ENCODE measurements at regions not wholly inside any gene's neighbourhood (a gene's known extent, or its start where the extent isn't known, plus 50 kb on each side); places are given as distances from the start of the nearest gene placed in this dataset.

DNA sequence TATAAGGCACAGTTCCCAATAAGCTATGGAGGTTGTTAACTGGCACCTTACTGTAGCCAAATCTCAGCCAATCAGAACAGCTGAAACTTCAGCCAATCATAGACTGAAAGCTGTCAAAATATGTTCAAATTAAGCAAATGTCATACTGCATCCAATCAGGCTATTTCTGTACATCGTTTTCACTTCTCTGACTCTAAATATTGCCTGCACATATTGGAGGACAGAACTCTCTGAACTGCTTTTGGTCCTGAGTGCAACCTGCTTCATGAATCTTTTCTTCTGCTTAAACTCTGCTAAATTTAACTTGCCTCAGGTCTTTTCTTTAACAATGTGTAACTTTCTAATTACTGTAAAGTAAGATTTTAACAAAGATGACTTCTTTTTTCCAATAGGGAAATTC is 1198.9 kb upstream of the PCDH7 start:
- no peak for DNase-seq

- no peak for DNase-seq
Observed at GRCh38 chr4:29536745-29537144, 1183.4 kb upstream of the PCDH7 start.

- no peak for DNase-seq
Observed at GRCh38 chr4:29538889-29539646, 1181.1 kb upstream of the PCDH7 start.

- no peak for DNase-seq
Observed at GRCh38 chr4:29540439-29541102, 1179.6 kb upstream of the PCDH7 start.

DNA sequence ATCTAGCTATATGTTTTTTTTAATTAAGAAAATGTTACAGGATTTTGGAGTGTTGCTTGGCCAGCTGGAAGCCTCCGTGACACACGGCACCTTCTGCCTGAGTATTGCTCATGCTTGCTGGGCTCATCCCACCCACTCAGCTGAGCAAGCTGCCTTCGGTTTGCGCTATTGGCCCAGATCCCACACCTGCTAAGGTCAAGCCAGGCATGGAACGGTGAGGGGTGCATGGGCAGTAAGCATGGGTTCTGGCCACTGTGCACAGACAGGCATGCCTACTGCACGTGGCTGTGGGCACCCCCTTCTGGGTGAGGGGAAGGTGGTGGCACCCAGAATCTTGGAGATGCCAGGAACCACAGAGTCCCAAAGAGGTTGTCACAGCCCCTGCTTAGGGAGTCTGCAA is 1178.4 kb upstream of the PCDH7 start:
- no peak for DNase-seq

- no peak for DNase-seq
Observed at GRCh38 chr4:29549342-29549741, 1170.8 kb upstream of the PCDH7 start.

DNA sequence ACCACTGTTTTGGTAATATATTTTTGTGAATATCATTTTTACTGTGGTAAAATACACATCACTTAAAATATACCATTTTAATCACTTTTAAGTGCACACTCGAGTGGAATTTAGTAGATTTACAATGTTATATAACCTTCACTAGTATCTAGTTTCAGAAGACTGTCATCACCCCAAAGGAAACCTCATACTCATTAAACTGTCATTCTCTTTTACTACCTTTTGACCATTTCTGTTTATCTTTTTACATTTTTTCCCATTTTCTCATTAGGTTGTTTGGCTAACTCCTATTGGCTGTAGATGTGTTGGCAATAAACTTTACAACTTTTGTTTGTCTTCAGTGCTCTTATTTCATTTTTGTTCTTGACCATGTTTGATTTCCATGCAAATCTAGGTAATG is 1168.3 kb upstream of the PCDH7 start:
- DNase-seq = no peak

- DNase-seq = no peak
Observed at GRCh38 chr4:29553846-29554245, 1166.3 kb upstream of the PCDH7 start.

DNA sequence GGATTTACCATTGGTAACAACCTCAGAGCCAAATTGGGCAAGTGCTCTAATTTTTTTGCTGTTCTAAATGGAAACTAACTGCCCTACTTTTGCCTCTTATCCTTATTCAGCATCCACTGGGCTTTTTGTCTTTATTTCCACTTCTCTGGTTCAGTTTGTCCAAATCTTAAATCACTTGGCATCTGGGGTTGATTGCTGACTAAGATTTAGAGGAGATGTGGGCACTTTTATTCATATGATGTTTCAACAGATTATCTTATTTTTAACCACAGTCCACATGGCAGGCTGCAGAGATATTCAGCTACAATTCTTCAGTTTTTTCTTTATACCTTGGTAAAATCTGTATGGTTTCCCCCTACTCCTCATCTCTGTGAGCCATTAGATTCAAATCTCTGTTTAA is 1161.4 kb upstream of the PCDH7 start:
- no peak for DNase-seq

DNA sequence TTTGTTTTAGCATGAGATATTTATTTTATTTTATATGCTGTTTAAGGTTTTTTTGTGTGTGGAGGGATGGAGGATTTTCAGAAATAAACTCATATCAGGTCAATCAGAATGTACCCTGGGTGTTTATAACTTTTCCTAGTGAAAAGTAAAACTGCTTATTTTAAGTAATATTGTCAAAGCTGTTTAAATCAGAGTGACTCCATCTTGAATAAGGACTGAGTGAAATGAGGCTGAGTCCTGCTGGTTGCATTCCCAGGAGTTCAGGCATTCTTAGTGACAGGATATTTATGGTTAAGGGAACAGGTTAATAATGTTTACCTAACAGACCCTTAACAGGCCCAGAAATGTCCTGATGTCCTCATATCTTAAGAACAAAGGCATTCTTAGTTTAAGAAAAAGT is 1160.9 kb upstream of the PCDH7 start:
- no peak for DNase-seq

DNA sequence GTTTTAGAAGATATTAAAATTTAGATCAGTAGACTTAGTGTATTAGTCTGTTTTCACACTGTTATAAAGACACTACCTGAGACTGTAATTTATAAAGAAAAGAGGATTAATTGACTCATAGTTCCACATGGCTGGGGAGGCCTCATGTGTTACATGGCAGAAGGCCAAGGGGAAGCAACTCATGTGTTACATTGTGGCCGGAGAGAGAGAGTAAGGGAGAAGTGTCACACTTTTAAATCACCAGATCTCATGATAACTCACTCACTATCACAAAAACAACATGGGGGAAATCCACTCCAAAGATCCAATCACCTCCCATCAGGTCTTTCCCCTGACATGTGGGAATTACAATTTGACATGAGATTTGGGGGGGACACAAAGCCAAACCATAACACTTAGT is 1159.7 kb upstream of the PCDH7 start:
- no peak for DNase-seq

- no peak for DNase-seq
Observed at GRCh38 chr4:29565256-29565655, 1154.9 kb upstream of the PCDH7 start.

- no peak for DNase-seq
Observed at GRCh38 chr4:29566371-29566770, 1153.8 kb upstream of the PCDH7 start.

DNA sequence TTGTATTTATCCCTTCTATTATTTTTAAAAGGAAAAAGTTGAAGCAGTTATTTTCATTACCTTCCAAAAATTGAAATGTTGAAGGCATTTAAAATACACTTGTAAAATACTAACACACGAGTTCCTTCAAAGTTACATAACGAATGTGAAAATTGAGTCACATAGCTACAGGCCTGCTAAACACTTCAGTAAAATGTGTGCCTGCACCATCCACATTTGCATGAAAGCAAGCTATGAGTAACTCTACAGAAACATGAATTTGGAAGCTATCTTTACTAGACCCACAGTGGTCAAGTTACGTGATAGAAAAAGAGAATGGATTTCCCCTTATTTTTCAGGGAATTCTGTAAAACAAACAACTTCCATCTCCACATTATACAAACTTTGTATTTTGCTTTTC is 1148.8 kb upstream of the PCDH7 start:
- no peak for DNase-seq

DNA sequence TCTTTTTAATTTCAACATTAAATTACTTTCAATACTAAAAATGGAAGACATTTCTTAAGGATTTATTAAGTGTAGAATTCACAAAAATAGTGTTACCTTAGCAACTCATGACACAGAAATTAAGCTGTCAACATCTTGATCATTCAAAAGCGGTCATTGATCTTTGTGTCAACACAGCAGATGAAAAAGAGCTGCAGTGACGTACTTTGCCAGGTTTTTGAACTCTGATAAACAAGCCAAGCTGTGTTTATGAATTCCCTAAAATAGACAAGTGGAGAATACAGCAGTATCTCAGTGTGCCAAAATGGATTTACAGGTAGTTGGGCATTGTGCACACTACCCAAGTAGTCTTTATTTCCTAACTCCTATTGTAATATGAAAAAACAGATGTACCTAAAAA is 1141.8 kb upstream of the PCDH7 start:
- DNase-seq = no peak

GRCh38 chr4:29581457-29581856 is 1138.7 kb upstream of the PCDH7 start:
- DNase-seq = no peak

GRCh38 chr4:29588617-29589016 is 1131.6 kb upstream of the PCDH7 start:
- no peak for DNase-seq

DNA sequence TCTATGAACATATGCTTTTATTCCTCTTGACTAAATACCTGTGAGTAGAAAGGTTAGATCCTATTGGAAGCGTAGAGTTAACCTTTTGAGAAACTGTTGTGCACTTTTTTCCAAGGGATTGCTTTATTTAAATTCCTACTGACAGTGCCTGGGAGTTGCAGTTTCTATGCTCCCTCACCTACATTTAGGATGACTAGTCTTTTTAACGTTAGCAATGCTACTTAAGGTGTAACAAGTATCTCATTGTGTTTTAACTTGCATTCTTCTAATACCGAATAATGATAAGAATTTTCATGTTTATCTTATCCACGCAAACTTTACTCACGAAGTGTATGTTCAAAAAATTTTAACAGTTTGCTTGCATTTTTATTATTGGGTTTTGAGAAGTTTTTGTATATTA is 1123.9 kb upstream of the PCDH7 start:
- DNase-seq = no peak

- no peak for DNase-seq
Observed at GRCh38 chr4:29619168-29619567, 1101.0 kb upstream of the PCDH7 start.

DNA sequence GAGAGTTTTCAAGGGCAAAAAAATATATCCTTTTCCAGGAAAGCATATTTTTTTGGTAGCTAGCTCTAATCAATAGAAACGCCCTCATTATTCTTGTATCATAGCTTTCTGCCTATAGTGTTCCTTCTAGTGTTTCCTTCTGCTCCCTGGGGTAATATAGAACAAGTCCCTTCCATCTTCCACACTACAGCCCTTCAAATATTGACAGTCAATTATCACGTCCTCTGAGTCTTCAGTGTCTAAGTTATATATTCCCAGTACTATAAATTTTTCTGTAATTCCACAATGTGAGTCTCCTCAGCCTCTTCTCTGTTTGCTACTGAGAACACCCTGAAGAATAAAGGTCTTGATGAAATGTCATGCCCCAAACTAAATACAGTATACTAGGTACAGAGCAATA is 1088.0 kb upstream of the PCDH7 start:
- DNase-seq = no peak

- no peak for DNase-seq
Observed at GRCh38 chr4:29636961-29637360, 1083.2 kb upstream of the PCDH7 start.

DNA sequence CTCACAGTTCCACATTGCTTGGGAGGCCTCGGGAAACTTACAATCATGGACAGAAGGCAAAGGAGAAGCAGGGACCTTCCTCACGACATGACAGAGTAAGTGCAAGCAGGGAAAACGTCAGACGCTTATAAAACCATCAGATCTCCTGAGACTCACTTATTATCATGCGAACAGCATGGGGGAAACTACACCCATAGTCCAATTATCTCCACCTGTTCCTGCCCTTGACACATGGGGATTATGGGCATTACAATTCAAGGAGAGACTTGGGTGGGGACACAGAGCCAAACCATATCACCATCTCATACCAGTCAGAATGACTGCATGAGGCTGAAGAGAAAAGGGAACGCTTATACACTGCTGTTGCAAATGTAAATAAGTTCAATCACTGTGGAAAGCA is 1066.9 kb upstream of the PCDH7 start:
- no peak for DNase-seq

GRCh38 chr4:29680644-29681043 is 1039.5 kb upstream of the PCDH7 start:
- DNase-seq = no peak

GRCh38 chr4:29704059-29704458 is 1016.1 kb upstream of the PCDH7 start:
- no peak for DNase-seq

DNA sequence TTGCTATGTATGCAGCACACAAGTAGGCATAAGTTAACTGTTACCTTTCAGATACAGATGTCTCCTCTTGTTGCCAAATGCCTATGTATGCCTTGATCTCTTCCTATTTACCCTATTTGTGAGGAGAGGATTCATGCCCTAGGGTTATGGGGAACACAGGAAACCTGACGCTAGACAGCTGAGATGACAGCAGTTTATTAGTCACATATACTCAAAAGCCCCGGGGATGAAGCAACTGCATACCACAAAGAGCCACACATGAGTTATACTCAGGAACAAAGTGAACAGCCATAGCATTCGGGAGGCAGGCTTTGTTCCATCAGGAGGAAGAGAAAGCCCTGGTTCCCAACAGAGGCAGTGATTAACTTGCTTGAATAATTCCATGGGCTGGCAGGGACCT is 1011.7 kb upstream of the PCDH7 start:
- no peak for DNase-seq
